ENCODE measurements at regions not wholly inside any gene's neighbourhood (a gene's known extent, or its start where the extent isn't known, plus 50 kb on each side); places are given as distances from the start of the nearest gene placed in this dataset.

DNA sequence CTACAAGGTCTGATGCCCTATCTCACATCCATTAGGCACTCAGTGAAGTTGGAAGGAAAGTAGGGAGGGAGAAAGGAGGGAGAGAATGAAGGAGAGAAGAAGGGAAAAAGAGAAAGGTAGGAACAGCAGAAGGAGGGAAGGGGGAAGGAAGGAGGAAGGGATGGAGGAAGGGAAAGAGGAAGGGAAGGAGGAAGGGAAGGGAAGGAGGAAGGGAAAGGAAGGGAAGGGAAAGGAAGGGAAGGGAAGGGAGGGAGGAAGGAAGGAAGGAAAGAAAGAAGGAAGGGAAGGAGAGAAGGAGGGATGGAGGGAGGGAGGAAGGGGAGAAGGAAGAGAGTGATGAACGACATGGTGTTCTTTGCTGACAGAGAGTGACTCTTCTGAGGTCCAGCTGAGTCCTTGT is 468.9 kb upstream of the MYT1L start:
- TF ChIP-seq ZFP3 (CRISPR knock-in tag; IDR thresholded peaks at IDR 0.05) (no peak), TCF4 (CRISPR knock-in tag; IDR thresholded peaks at IDR 0.05; ENCODE audit: borderline replicate concordance) (no peak), ISL1 (CRISPR knock-in tag; IDR thresholded peaks at IDR 0.05) (no peak), ZNF565 (CRISPR knock-in tag; conservative IDR thresholded peaks at IDR 0.05; ENCODE audit: low read depth) (no peak)
- TF ChIP-seq, protein P1, sequence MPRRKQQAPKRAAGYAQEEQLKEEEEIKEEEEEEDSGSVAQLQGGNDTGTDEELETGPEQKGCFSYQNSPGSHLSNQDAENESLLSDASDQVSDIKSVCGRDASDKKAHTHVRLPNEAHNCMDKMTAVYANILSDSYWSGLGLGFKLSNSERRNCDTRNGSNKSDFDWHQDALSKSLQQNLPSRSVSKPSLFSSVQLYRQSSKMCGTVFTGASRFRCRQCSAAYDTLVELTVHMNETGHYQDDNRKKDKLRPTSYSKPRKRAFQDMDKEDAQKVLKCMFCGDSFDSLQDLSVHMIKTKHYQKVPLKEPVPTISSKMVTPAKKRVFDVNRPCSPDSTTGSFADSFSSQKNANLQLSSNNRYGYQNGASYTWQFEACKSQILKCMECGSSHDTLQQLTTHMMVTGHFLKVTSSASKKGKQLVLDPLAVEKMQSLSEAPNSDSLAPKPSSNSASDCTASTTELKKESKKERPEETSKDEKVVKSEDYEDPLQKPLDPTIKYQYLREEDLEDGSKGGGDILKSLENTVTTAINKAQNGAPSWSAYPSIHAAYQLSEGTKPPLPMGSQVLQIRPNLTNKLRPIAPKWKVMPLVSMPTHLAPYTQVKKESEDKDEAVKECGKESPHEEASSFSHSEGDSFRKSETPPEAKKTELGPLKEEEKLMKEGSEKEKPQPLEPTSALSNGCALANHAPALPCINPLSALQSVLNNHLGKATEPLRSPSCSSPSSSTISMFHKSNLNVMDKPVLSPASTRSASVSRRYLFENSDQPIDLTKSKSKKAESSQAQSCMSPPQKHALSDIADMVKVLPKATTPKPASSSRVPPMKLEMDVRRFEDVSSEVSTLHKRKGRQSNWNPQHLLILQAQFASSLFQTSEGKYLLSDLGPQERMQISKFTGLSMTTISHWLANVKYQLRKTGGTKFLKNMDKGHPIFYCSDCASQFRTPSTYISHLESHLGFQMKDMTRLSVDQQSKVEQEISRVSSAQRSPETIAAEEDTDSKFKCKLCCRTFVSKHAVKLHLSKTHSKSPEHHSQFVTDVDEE (CRISPR knock-in tag; IDR thresholded peaks at IDR 0.05): no peak
- TF ChIP-seq, protein P2, sequence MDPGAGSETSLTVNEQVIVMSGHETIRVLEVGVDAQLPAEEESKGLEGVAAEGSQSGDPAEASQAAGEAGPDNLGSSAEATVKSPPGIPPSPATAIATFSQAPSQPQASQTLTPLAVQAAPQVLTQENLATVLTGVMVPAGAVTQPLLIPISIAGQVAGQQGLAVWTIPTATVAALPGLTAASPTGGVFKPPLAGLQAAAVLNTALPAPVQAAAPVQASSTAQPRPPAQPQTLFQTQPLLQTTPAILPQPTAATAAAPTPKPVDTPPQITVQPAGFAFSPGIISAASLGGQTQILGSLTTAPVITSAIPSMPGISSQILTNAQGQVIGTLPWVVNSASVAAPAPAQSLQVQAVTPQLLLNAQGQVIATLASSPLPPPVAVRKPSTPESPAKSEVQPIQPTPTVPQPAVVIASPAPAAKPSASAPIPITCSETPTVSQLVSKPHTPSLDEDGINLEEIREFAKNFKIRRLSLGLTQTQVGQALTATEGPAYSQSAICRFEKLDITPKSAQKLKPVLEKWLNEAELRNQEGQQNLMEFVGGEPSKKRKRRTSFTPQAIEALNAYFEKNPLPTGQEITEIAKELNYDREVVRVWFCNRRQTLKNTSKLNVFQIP (CRISPR knock-in tag; IDR thresholded peaks at IDR 0.05; ENCODE audit: borderline replicate concordance, low read depth): no peak
- TF ChIP-seq, protein P3, sequence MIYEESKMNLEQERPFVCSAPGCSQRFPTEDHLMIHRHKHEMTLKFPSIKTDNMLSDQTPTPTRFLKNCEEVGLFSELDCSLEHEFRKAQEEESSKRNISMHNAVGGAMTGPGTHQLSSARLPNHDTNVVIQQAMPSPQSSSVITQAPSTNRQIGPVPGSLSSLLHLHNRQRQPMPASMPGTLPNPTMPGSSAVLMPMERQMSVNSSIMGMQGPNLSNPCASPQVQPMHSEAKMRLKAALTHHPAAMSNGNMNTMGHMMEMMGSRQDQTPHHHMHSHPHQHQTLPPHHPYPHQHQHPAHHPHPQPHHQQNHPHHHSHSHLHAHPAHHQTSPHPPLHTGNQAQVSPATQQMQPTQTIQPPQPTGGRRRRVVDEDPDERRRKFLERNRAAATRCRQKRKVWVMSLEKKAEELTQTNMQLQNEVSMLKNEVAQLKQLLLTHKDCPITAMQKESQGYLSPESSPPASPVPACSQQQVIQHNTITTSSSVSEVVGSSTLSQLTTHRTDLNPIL (CRISPR knock-in tag; IDR thresholded peaks at IDR 0.05; ENCODE audit: low read depth): no peak
- ATAC-seq: no peak

DNA sequence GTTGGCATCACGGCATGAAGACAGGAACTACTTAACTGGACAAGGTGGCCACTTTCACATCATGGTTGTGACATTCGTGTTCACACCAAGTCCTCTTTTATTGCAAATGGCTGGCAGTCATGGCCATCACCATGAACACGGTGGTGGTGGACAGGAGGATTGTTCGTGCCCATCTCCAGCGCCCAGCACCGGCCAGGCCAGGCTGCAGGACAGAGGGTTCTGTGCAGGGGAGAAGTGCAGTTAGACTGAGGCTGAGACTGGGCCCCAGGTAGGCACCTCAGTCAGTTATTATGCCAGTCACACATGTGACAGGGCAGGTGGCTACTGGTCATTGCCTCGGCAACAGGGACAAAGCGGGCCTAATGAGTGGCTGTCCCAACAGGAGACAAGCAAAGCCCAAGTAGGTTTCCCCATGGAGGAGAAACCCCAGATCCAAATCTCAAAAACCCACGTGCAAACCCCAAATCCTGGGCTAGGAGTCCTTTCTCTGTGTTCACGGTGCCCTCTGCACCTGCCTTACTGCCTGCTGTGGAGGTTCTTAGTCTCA is 468.1 kb upstream of the MYT1L start:
- TF ChIP-seq TOX (CRISPR knock-in tag; IDR thresholded peaks at IDR 0.05; ENCODE audit: borderline replicate concordance) (no peak), ZFP30 (CRISPR knock-in tag; IDR thresholded peaks at IDR 0.05) (no peak), PPARA (CRISPR knock-in tag; IDR thresholded peaks at IDR 0.05; ENCODE audit: borderline replicate concordance) (no peak), ZNF8 (CRISPR knock-in tag; IDR thresholded peaks at IDR 0.05) (no peak), ZC3H10 (CRISPR knock-in tag; IDR thresholded peaks at IDR 0.05) (no peak), ZFP3 (CRISPR knock-in tag; IDR thresholded peaks at IDR 0.05) (no peak), ESRRG (CRISPR knock-in tag; IDR thresholded peaks at IDR 0.05) (no peak), OSR1 (CRISPR knock-in tag; IDR thresholded peaks at IDR 0.05) (no peak), RARB (CRISPR knock-in tag; IDR thresholded peaks at IDR 0.05) (no peak), BACH2 (CRISPR knock-in tag; IDR thresholded peaks at IDR 0.05; ENCODE audit: borderline replicate concordance) (no peak), CSDC2 (CRISPR knock-in tag; IDR thresholded peaks at IDR 0.05) (no peak), ISL1 (CRISPR knock-in tag; IDR thresholded peaks at IDR 0.05) (no peak)
- TF ChIP-seq, protein P1 (CRISPR knock-in tag; IDR thresholded peaks at IDR 0.05): no peak
- TF ChIP-seq, protein P3 (CRISPR knock-in tag; IDR thresholded peaks at IDR 0.05; ENCODE audit: low read depth): no peak
- TF ChIP-seq, protein P2 (CRISPR knock-in tag; IDR thresholded peaks at IDR 0.05; ENCODE audit: borderline replicate concordance, low read depth): no peak
- TF ChIP-seq, protein P4, sequence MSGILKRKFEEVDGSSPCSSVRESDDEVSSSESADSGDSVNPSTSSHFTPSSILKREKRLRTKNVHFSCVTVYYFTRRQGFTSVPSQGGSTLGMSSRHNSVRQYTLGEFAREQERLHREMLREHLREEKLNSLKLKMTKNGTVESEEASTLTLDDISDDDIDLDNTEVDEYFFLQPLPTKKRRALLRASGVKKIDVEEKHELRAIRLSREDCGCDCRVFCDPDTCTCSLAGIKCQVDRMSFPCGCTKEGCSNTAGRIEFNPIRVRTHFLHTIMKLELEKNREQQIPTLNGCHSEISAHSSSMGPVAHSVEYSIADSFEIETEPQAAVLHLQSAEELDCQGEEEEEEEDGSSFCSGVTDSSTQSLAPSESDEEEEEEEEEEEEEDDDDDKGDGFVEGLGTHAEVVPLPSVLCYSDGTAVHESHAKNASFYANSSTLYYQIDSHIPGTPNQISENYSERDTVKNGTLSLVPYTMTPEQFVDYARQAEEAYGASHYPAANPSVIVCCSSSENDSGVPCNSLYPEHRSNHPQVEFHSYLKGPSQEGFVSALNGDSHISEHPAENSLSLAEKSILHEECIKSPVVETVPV (CRISPR knock-in tag; IDR thresholded peaks at IDR 0.05): no peak
- TF ChIP-seq, protein P5, sequence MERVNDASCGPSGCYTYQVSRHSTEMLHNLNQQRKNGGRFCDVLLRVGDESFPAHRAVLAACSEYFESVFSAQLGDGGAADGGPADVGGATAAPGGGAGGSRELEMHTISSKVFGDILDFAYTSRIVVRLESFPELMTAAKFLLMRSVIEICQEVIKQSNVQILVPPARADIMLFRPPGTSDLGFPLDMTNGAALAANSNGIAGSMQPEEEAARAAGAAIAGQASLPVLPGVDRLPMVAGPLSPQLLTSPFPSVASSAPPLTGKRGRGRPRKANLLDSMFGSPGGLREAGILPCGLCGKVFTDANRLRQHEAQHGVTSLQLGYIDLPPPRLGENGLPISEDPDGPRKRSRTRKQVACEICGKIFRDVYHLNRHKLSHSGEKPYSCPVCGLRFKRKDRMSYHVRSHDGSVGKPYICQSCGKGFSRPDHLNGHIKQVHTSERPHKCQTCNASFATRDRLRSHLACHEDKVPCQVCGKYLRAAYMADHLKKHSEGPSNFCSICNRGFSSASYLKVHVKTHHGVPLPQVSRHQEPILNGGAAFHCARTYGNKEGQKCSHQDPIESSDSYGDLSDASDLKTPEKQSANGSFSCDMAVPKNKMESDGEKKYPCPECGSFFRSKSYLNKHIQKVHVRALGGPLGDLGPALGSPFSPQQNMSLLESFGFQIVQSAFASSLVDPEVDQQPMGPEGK (CRISPR knock-in tag; IDR thresholded peaks at IDR 0.05; ENCODE audit: borderline replicate concordance): no peak
- no peak for ATAC-seq

Measured in SK-N-SH treated with all-trans-retinoic acid at 6 μM for 48 hours (cell line).